GM18867 (cell line): ENCODE measurements at regions not wholly inside any gene's neighbourhood (a gene's known extent, or its start where the extent isn't known, plus 50 kb on each side); places are given as distances from the start of the nearest gene placed in this dataset.

ENCODE experiments used
- ATAC-seq: cut with Tn5 transposase; IDR thresholded peaks from one replicate; pipeline ENCODE4 v1.9.1; 2021; ENCODE audit warnings: mild to moderate bottlenecking, moderate library complexity; ENCODE audit not compliant: unreplicated experiment

GRCh38 chr5:23372177-23372576, 135.2 kb upstream of the PRDM9 start:
- no peak for ATAC-seq

GRCh38 chr5:23368393-23368792, 139.0 kb upstream of the PRDM9 start:
- no peak for ATAC-seq

GRCh38 chr5:23367874-23368273, 139.5 kb upstream of the PRDM9 start:
- ATAC-seq: no peak

GRCh38 chr5:23353286-23353685, 154.1 kb upstream of the PRDM9 start:
- no peak for ATAC-seq

GRCh38 chr5:23352446-23352845, 155.0 kb upstream of the PRDM9 start:
- no peak for ATAC-seq

- ATAC-seq: no peak
These were observed 164.3 kb upstream of the PRDM9 start for GRCh38 chr5:23343121-23343520.

- no peak for ATAC-seq
These were observed 174.7 kb upstream of the PRDM9 start for GRCh38 chr5:23332650-23333251.

- ATAC-seq: no peak
These were observed 176.7 kb upstream of the PRDM9 start for GRCh38 chr5:23330726-23331125.

GRCh38 chr5:23319901-23320300, 187.5 kb upstream of the PRDM9 start:
- no peak for ATAC-seq

- ATAC-seq: no peak
These were observed 188.4 kb upstream of the PRDM9 start for GRCh38 chr5:23318960-23319359.

GRCh38 chr5:23318166-23318565, 189.2 kb upstream of the PRDM9 start:
- ATAC-seq: no peak

- ATAC-seq: no peak
These were observed 191.3 kb upstream of the PRDM9 start for GRCh38 chr5:23316060-23316591.

GRCh38 chr5:23314827-23315226, 192.6 kb upstream of the PRDM9 start:
- ATAC-seq: no peak

- no peak for ATAC-seq
These were observed 202.4 kb upstream of the PRDM9 start for GRCh38 chr5:23305055-23305454.

- ATAC-seq: no peak
These were observed 203.6 kb upstream of the PRDM9 start for GRCh38 chr5:23303836-23304235.

GRCh38 chr5:23303435-23303834, 204.0 kb upstream of the PRDM9 start:
- ATAC-seq: no peak

- no peak for ATAC-seq
These were observed 205.0 kb upstream of the PRDM9 start for GRCh38 chr5:23302438-23302837.

GRCh38 chr5:23289162-23289561, 218.2 kb upstream of the PRDM9 start:
- ATAC-seq: no peak

GRCh38 chr5:23284656-23285055, 222.8 kb upstream of the PRDM9 start:
- no peak for ATAC-seq

- no peak for ATAC-seq
These were observed 233.2 kb upstream of the PRDM9 start for GRCh38 chr5:23274171-23274570.

GRCh38 chr5:23269981-23270380, 237.4 kb upstream of the PRDM9 start:
- no peak for ATAC-seq

GRCh38 chr5:23268136-23268535, 239.3 kb upstream of the PRDM9 start:
- no peak for ATAC-seq

- no peak for ATAC-seq
These were observed 246.8 kb upstream of the PRDM9 start for GRCh38 chr5:23260621-23261020.
